ENCODE measurements at regions not wholly inside any gene's neighbourhood (a gene's known extent, or its start where the extent isn't known, plus 50 kb on each side); places are given as distances from the start of the nearest gene placed in this dataset.

GRCh38 chr12:92234533-92234932, 88.9 kb upstream of the BTG1 start:
- TF ChIP-seq RAD21 (IDR thresholded peaks at IDR 0.05; ENCODE audit: low read length) (no peak), MXI1 (IDR thresholded peaks at IDR 0.05; ENCODE audit: low read depth, low read length) (no peak), REST (IDR thresholded peaks at IDR 0.05; ENCODE audit: low read depth, low read length) (no peak), SMC3 (IDR thresholded peaks at IDR 0.05; ENCODE audit: low read depth, low read length) (no peak), RCOR1 (IDR thresholded peaks at IDR 0.05; ENCODE audit: low read length) (no peak), TEAD4 (IDR thresholded peaks at IDR 0.05; ENCODE audit: borderline replicate concordance, insufficient read depth) (no peak)
- TF ChIP-seq, protein P1, sequence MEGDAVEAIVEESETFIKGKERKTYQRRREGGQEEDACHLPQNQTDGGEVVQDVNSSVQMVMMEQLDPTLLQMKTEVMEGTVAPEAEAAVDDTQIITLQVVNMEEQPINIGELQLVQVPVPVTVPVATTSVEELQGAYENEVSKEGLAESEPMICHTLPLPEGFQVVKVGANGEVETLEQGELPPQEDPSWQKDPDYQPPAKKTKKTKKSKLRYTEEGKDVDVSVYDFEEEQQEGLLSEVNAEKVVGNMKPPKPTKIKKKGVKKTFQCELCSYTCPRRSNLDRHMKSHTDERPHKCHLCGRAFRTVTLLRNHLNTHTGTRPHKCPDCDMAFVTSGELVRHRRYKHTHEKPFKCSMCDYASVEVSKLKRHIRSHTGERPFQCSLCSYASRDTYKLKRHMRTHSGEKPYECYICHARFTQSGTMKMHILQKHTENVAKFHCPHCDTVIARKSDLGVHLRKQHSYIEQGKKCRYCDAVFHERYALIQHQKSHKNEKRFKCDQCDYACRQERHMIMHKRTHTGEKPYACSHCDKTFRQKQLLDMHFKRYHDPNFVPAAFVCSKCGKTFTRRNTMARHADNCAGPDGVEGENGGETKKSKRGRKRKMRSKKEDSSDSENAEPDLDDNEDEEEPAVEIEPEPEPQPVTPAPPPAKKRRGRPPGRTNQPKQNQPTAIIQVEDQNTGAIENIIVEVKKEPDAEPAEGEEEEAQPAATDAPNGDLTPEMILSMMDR (IDR thresholded peaks at IDR 0.05), result no peak
- TF ChIP-seq, protein P2, sequence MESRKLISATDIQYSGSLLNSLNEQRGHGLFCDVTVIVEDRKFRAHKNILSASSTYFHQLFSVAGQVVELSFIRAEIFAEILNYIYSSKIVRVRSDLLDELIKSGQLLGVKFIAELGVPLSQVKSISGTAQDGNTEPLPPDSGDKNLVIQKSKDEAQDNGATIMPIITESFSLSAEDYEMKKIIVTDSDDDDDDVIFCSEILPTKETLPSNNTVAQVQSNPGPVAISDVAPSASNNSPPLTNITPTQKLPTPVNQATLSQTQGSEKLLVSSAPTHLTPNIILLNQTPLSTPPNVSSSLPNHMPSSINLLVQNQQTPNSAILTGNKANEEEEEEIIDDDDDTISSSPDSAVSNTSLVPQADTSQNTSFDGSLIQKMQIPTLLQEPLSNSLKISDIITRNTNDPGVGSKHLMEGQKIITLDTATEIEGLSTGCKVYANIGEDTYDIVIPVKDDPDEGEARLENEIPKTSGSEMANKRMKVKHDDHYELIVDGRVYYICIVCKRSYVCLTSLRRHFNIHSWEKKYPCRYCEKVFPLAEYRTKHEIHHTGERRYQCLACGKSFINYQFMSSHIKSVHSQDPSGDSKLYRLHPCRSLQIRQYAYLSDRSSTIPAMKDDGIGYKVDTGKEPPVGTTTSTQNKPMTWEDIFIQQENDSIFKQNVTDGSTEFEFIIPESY (IDR thresholded peaks at IDR 0.05; ENCODE audit: borderline replicate concordance, low read depth), result no peak
